Thyroid gland (tissue), 4 donors: ENCODE measurements at regions not wholly inside any gene's neighbourhood (a gene's known extent, or its start where the extent isn't known, plus 50 kb on each side); places are given as distances from the start of the nearest gene placed in this dataset.

Experiments
- DNase-seq, 2 donors: peaks; one replicate each; pipeline ENCODE4 v3.0.0-alpha.2; 2019
- H3K27ac ChIP-seq, 3 donors: fragments of 200-600 bp; sonication (generic); 1 replicate in 2 of 3; 2 replicates in 1 of 3; pipeline ENCODE4 v1.5.1; 2016 to 2019; ENCODE audit warnings: mild to moderate bottlenecking in 1 of 3, moderate library complexity in 1 of 3
- H3K27me3 ChIP-seq: fragments of 200-600 bp; sonication (generic); one replicate; pipeline ENCODE4 v1.5.1; 2019
- H3K36me3 ChIP-seq, 2 donors: fragments of 200-600 bp; sonication (generic); one replicate each; pipeline ENCODE4 v1.5.1; 2016 to 2019
- H3K4me1 ChIP-seq, 2 donors: fragments of 200-600 bp; sonication (generic); one replicate each; pipeline ENCODE4 v1.5.1; 2017 to 2019
- H3K4me3 ChIP-seq, 3 donors: fragments of 200-600 bp; sonication (generic); replicated peaks in 1 of 3; 1 replicate in 2 of 3; 2 replicates in 1 of 3; pipeline ENCODE4 v1.5.1; 2016; ENCODE audit warnings: mild to moderate bottlenecking in 1 of 3
- H3K9me3 ChIP-seq: fragments of 200-600 bp; sonication (generic); one replicate; pipeline ENCODE4 v1.5.1; 2017
- CTCF ChIP-seq, 6 experiments: fragments of 200-600 bp in 3 of 6; fragments of 450-650 bp in 3 of 6; sonication (generic) in 3 of 6; IDR thresholded peaks; one replicate each; pipeline ENCODE4 v1.5.1; 2016 to 2019; ENCODE audit warnings: antibody characterized with exemption in 6 of 6, mild to moderate bottlenecking in 2 of 6, inconsistent platforms in 1 of 6, moderate library complexity in 1 of 6
- POLR2A ChIP-seq, 2 donors: fragments of 450-650 bp; IDR thresholded peaks; one replicate each; pipeline ENCODE4 v1.6.1; 2017; ENCODE audit warnings: antibody characterized with exemption in 2 of 2, mild to moderate bottlenecking in 2 of 2, moderate library complexity in 1 of 2
- WGBS, 2 donors: methylation state at CpG; one replicate each; pipeline ENCODE4 v1.1.5; 2017; 5-methylcytosine and 5-hydroxymethylcytosine counted together
- intact Hi-C: fragments of 100-400 bp; cut with DNase I; formaldehyde crosslinking; loops from one replicate; pipeline ENCODE4 v1.15.1; 2023

DNA sequence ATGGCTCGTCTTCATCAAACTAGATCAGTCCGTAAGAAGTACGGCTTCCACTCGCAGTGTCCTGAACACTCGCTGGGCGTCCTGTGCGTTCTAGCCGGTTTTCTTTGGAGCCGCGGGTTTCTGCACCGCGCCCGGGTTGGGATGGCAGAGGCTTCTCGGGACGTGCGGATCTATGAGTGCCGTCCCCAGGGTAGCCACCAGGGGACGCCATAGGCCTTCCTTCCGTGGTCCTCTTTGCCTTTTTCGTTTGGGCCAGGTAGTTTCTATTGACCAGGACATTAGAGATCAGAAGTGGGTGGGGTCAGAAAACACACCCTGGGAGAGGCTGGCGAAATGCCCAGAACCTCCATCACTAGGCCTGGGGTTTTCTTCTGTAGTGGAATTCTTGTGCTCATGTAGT is 273.8 kb downstream of the FAM72C start:
- H3K36me3 ChIP-seq: no peaks in the 10 kb centered on the region
- DNase-seq: peak; percentile 19 to 64
- no peak overlapping the region for H3K27ac ChIP-seq
- H3K27me3 ChIP-seq: no peaks in the 10 kb centered on the region
- no peak overlapping the region for H3K4me3 ChIP-seq
- H3K9me3 ChIP-seq: no peaks in the 10 kb centered on the region
- no peaks in the 10 kb centered on the region for H3K4me1 ChIP-seq
- intact Hi-C loops: no loop called here
- TF ChIP-seq POLR2A (IDR thresholded peaks at IDR 0.05) (no peak), CTCF (IDR thresholded peaks at IDR 0.05) (peak in 5 of 6 experiments; percentile 54 to 69 (median 67))
- 2 to 6% methylated on average over 21 of the region's 21 CpGs for WGBS, 2 donors

DNA sequence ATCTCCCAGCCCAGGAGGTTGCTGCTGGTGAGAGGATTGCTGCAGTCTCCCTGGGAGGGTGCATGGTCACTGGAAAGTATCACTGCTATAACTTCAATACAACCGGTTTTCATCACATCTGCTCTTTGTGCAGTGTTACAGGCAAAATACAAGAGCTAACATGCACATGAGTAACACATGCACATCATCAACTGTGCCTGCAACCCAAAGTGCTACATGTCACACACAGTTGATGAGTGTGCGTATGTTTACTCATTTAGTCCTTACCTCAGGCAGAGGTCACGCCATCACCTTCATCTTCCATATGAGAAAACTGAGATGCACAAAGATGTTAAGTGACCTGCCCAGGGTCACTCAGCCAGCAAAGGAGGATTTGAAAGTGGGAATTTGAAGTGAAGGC is 277.7 kb downstream of the FAM72C start:
- H3K36me3 ChIP-seq: no peaks in the 10 kb centered on the region
- H3K4me3 ChIP-seq: no peak overlapping the region
- intact Hi-C loops: no loop called here
- TF ChIP-seq POLR2A (IDR thresholded peaks at IDR 0.05) (no peak), CTCF (IDR thresholded peaks at IDR 0.05) (no peak)
- no peaks in the 10 kb centered on the region for H3K4me1 ChIP-seq
- WGBS, 2 donors: 81 to 91% methylated on average over 3 of the region's 3 CpGs
- H3K27ac ChIP-seq: no peak overlapping the region
- no peaks in the 10 kb centered on the region for H3K9me3 ChIP-seq
- DNase-seq: no peak
- H3K27me3 ChIP-seq: no peaks in the 10 kb centered on the region

DNA sequence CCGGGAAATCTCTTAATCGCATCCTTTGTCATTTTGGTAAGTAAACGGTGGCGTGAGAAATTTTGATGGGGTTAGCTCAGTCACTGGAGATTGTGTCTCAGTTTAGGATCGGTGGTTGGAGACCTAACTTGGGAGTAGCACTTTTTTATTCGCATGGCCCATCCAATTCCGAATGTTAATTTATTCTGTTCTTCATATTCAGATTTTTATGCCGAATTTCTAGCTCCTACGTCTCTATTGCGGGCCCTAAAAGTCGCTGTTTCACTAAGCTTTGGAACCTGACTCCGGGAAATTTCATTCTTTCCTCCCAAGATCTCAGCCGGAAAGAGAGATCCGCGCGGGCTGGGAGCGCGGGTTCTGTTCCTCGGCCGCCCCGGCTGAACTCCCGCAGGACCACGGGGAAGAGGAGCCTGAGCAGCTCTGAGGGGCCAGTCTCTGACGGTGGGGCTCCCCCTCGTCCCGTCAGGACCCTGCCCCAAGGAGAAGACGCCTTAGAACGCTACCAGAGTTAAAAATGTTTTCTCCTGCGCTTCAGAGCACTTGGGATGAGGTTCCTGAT is 279.7 kb downstream of the FAM72C start:
- Histone ChIP-seq H3K9me3 (no peaks in the 10 kb centered on the region), H3K4me1 (no peaks in the 10 kb centered on the region), H3K27ac (no peak overlapping the region), H3K27me3 (no peaks in the 10 kb centered on the region), H3K36me3 (no peaks in the 10 kb centered on the region), H3K4me3 (no peak overlapping the region)
- no peak for DNase-seq
- TF ChIP-seq CTCF (IDR thresholded peaks at IDR 0.05) (no peak), POLR2A (IDR thresholded peaks at IDR 0.05) (no peak)
- intact Hi-C loops: no loop called here
- 9 to 14% methylated on average over 22 to 29 of the region's 29 CpGs for WGBS, 2 donors

DNA sequence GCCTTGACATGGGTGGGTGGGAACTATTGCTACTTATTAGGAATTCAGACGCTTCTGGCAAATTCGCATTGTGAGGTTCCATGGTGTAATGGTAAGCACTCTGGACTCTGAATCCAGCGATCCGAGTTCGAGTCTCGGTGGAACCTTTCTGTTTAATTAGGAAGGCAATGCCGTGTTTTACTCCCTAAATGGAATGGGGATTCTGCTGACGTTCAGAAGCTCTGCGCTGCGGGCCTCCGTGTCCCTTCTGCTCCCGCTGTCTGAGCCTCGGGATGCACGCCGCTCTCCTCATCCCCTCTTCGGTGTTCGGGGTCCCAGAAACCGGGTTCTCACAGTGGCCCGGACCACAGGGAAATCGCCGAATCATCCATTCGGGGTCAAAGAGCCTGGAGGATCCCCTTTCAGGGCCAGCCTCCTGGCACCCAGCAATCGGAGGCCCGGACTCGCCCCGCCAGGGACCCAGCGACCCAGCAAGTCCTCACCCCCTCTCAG is 280.3 kb downstream of the FAM72C start:
- Histone ChIP-seq H3K4me3 (no peak overlapping the region), H3K9me3 (no peaks in the 10 kb centered on the region), H3K36me3 (no peaks in the 10 kb centered on the region), H3K4me1 (no peaks in the 10 kb centered on the region), H3K27ac (no peak overlapping the region), H3K27me3 (no peaks in the 10 kb centered on the region)
- TF ChIP-seq CTCF (IDR thresholded peaks at IDR 0.05): no peak
- TF ChIP-seq POLR2A (IDR thresholded peaks at IDR 0.05): no peak
- WGBS, 2 donors: 12 to 39% methylated on average over 11 to 15 of the region's 27 CpGs
- no peak for DNase-seq
- intact Hi-C loops: no loop called here

GRCh38 chr1:143689781-143690180 is 282.0 kb downstream of the FAM72C start:
- TF ChIP-seq CTCF (IDR thresholded peaks at IDR 0.05): no peak
- no peak for TF ChIP-seq POLR2A (IDR thresholded peaks at IDR 0.05)

More at GRCh38 chr1:143689781-143690180, 282.0 kb downstream of the FAM72C start:
- H3K4me1 ChIP-seq: no peaks in the 10 kb centered on the region
- DNase-seq: no peak
- H3K36me3 ChIP-seq: no peaks in the 10 kb centered on the region
- no peaks in the 10 kb centered on the region for H3K27me3 ChIP-seq
- 73 to 75% methylated on average over 4 of the region's 4 CpGs for WGBS, 2 donors
- no peak overlapping the region for H3K4me3 ChIP-seq
- intact Hi-C loops: no loop called here
- H3K9me3 ChIP-seq: no peaks in the 10 kb centered on the region
- no peak overlapping the region for H3K27ac ChIP-seq
